Activated CD4-positive, alpha-beta T cell treated with anti-CD3 and anti-CD28 coated beads, Interleukin-2, Interleukin-4, amounts not matched to agents 100 ng/mL and 50 ng/mL, durations not matched to agents 16 hours and 8 hours (primary cell): ENCODE measurements at regions not wholly inside any gene's neighbourhood (a gene's known extent, or its start where the extent isn't known, plus 50 kb on each side); places are given as distances from the start of the nearest gene placed in this dataset.
"Not testable (repeated sequence)": the region's sequence is repeated elsewhere in the genome, so short reads cannot be mapped to it uniquely, and the experiment has no call there.

ENCODE experiments used
- DNase-seq: peaks from one replicate; pipeline ENCODE4 v3.0.0-alpha.2; 2020; ENCODE audit warnings: low spot score

- DNase-seq = not testable (repeated sequence)
These were observed 117.0 kb downstream of the TTC6 start for GRCh38 chr14:37712476-37712860.

GRCh38 chr14:37712976-37713431 is 117.6 kb downstream of the TTC6 start:
- no peak for DNase-seq

- no peak for DNase-seq
These were observed 124.7 kb downstream of the TTC6 start for GRCh38 chr14:37720131-37720530.

- DNase-seq = no peak
These were observed 126.7 kb downstream of the TTC6 start for GRCh38 chr14:37721976-37722659.

GRCh38 chr14:37723515-37723914 is 128.1 kb downstream of the TTC6 start:
- DNase-seq = no peak

- no peak for DNase-seq
These were observed 131.3 kb downstream of the TTC6 start for GRCh38 chr14:37726708-37727107.

GRCh38 chr14:37729218-37729617 is 133.8 kb downstream of the TTC6 start:
- no peak for DNase-seq

GRCh38 chr14:37731094-37731493 is 135.7 kb downstream of the TTC6 start:
- DNase-seq = no peak

GRCh38 chr14:37745657-37746056 is 150.2 kb downstream of the TTC6 start:
- no peak for DNase-seq

- DNase-seq = no peak
These were observed 150.9 kb downstream of the TTC6 start for GRCh38 chr14:37746140-37746832.

GRCh38 chr14:37753459-37753858 is 158.0 kb downstream of the TTC6 start:
- DNase-seq = no peak

GRCh38 chr14:37760275-37760674 is 164.8 kb downstream of the TTC6 start:
- DNase-seq = not testable (repeated sequence)

GRCh38 chr14:37763266-37763665 is 167.8 kb downstream of the TTC6 start:
- no peak for DNase-seq

- DNase-seq = not testable (repeated sequence)
These were observed 176.9 kb downstream of the TTC6 start for GRCh38 chr14:37772283-37772682.

GRCh38 chr14:37776791-37777499 is 181.5 kb downstream of the TTC6 start:
- no peak for DNase-seq

- no peak for DNase-seq
These were observed 182.9 kb downstream of the TTC6 start for GRCh38 chr14:37778135-37778943.

GRCh38 chr14:37779480-37779879 is 184.1 kb downstream of the TTC6 start:
- no peak for DNase-seq

- DNase-seq = not testable (repeated sequence)
These were observed 185.3 kb downstream of the TTC6 start for GRCh38 chr14:37780731-37781130.

- DNase-seq = not testable (repeated sequence)
These were observed 188.9 kb downstream of the TTC6 start for GRCh38 chr14:37784203-37784826.

GRCh38 chr14:37784827-37785223 is 189.4 kb downstream of the TTC6 start:
- DNase-seq = not testable (repeated sequence)

- not testable (repeated sequence) for DNase-seq
These were observed 189.9 kb downstream of the TTC6 start for GRCh38 chr14:37785298-37785697.
